Brain pericyte (primary cell): ENCODE measurements at regions not wholly inside any gene's neighbourhood (a gene's known extent, or its start where the extent isn't known, plus 50 kb on each side); places are given as distances from the start of the nearest gene placed in this dataset.

Experiments
- DNase-seq: peaks from one replicate; pipeline ENCODE4 v3.0.0-alpha.2; 2012; ENCODE audit warnings: low read depth, low spot score

DNA sequence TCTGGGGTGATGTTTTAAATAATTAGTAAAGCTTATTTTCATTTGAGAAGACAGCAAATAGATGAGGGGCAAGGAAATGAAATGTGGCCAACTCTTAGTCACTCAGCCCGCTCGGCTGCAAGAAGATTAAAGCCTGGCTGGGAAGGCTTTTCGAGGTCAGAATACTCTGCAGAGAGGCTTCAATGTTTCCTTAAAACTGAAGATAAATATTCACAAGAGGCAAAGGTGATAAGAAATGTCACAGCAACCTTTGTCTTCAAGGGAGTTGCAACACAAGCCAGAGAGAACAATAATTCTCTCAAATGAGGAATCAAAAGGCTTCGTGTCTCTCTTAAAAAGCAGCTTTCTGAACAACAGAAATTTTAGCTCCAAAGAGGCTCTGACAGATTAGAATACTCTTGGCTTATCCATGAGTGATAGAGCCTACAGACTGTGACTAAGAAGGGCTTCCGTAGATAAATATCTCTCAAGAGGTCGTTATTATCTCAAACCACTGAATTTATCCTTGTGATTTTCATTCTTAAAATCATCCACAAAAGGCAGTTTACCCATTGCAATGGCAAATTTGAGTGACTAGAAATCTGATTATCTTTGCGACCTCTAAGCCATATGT is 92.5 kb downstream of the KLF6 start:
- no peak for DNase-seq

DNA sequence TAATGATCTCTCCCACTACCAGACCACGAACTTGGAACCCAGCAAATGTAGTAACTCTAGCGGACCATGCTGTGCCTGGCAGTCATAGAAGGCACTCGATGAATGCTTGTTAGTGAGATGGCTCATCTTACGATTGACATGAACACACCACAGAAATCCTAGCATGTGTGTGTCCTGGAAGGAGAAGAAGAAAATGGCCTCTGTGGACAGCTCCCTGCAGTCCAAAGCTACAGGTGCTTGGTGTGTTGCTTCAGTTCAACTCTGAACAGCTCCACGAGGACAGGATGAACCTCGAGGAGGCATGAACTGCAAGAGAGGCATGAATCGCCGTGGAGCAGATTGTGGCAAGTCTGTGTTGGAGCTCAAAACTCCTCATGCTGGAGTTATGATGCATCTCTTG is 93.5 kb downstream of the KLF6 start:
- DNase-seq = no peak

DNA sequence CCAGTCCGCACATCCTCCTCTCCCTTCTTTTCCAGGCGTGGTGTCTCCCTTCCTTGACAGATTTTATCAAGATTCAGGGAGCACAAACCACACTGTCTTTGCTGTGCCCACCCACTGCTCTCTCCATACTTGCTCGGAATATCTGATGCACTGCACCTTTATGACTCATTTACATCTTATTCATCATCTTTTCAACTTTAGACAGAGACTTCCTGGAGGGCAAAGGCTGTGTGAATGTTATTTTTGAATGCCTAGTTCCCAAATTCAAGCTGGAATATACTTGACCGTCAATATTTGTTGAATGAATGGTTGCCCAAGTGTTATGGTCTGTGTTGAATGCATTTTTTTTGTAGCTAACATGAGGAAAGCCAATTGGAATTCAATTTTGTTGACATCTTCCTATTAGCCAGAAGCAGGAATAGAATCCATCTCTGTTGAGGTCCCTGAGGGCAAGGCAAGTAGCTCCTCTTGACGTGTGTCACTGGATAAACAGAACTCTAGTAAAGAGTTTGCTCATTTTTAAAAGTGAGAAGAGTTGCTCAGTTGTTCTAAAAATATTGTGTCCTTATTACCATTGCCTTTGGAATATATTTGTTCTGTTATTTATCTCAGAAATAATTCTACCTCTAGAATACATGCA is 95.0 kb downstream of the KLF6 start:
- DNase-seq = no peak

DNA sequence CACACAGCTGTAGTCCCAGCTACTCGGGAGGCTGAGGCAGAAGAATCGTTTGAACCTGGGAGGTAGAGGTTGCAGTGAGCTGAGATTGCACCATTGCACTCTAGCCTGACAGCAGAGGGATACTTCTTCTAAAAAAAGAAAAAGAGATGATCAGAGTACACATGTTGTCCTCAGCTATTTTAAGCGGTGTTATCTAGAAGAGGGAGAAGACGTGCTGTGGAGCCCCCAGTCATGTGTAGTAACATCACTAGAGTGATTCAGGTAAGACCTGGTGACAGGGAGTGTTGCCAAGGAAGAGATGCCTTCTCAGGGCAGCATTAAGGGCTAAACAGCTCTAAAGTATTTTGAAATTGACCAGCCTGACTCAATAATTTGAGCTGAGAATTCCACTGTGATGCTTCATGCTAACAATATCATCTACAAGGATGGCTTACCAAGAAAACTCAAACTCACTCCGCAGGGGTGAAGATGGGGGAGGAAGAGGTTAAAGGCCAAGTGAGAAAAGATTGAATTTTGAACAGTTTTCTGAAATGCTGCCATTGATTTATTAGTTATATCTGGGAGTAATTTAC is 97.4 kb downstream of the KLF6 start:
- no peak for DNase-seq

DNA sequence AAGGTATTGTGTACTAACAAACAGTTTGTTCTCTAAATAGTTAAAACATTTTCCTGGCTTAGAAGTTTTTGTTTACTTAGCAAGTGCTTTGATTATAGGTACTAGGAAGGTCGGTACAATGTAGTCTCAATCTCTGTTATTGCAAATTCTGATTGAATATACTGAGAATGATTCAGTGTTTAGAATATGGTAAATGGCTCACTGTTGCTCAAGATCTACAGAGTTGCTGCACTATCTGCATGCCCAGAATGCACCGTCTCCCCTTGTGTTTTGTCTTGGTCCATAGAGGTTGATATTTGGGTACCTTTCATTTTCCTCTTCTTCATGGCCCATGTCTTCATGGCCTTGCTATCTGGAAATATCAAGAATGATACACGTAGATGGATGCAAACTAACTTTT is 99.6 kb downstream of the KLF6 start:
- no peak for DNase-seq

DNA sequence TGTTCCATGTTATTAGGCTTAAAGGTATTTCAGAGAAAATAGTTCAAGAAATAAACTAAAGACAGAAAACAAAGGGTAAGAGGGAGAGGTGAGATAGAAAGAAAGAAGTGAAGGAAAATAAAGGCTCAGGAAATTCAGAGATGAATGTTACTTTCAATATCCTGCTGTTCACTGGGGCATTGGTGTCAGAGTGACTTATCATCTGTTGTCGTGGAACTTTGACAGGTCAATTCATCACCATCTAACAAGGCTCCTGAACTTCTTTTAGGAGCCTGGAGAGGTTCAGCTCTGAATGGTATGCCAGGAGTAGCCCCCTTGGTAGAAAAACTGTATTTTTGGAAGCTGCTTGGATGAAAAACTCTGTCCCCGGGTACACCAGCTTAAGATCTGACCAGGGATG is 100.1 kb downstream of the KLF6 start:
- no peak for DNase-seq

DNA sequence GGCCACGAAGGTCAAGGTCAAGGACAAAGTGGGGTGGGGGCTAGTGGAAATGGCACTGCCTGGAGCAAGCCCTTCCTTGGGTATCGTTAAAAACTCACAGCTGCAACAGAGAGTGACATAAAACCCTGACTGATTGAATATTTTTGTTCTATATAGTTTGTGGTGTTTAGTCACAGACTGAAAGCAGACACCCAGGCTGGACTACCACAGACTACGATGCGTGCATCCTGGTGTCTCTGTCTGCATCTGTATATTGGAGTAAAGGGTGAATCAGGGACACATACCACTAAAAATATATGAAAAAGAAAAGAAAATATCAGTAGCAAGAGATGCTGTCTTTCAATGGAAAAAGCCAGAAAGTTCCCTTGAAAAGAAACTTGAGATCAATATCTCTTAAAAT is 101.4 kb downstream of the KLF6 start:
- DNase-seq = no peak

DNA sequence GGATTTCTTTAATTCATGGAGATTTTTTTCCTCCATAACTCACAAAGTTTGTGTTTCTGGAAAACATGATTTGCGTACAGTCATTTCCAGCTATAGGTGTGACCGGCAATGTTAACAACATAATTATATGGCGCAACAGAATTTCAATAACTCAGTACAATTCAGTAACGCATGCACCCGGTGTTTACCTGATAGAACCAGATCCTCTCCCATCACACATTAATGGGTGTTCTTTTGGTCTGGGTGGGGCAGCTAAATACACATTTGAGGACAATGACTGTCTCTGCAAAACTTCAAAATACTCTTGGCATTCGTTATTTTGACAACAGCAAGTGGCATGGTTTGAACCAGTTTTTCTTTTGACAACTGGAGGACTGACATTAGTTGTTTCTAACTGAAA is 102.3 kb downstream of the KLF6 start:
- DNase-seq = no peak

DNA sequence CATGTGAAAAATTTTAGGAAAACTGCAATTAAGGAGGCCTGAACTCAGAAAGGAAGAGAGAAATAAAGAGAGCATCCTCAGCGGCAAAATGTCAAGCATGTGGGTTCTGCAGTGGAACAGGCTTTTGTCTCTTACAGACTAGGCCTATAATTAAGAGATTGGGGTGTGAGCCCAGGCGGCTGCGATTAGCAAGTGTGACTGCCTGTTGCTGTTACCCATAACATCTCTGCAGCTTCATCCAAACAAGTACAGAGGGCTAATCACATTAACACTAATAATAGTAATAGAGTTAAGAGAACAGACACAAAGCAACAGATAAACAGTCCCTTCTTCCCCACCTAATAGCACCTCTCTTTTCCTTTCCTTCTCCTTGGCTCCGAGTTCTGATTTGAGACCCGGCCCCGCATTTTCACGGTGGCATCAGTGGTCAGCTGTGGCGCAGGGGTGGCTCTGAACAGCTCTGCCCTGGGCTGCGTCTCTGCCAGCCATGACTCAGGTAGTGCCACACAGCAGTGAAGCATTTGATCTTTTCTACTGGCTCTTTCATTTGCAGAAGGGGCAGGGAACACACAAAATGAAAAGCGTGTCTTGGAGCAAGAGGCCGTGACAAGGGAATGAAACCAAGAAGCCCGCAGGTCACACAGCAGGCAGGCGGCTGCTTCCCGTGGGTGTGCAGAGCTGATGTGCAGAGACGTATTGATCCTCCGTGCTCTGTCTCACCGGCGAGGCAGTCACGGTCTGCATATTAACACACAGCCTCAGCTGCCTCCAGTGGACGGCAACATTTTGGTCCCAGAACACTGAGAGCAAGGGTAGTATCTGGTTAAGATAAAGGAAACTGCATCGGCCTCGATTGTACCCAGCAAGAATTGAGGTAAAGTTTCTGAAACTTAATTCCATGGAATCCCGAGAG is 103.1 kb downstream of the KLF6 start:
- DNase-seq = no peak

DNA sequence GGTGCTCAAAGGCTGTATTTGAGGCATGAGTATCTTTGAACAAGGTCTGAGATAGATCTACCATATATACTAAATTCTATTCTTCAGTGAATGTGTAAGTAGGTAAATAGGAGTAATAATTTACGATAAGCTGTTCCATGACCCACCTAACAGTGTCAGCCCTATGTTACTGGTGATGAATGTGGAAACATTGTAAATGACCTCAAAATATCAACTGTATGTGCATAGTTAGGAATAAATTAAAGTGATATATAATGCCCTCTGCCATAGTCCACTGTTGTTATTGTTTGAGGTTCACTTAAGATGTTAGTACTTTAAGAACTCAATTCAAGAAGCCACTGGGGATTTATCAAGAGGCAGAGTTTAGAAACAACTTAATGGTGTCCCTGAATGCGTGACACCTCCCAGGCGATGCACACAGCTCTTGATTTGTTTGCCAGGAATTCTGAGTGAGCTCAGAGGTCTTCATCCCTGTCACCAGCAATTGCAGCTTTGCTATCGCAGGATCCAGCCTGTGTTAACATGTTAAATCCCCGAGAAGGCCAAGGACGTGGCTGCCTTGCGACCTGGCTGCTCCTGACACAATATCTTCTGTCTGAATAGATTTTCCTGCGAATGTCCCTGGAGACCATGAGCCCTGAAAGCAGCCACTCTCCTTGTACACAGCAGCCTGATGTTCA is 104.9 kb downstream of the KLF6 start:
- DNase-seq = no peak

DNA sequence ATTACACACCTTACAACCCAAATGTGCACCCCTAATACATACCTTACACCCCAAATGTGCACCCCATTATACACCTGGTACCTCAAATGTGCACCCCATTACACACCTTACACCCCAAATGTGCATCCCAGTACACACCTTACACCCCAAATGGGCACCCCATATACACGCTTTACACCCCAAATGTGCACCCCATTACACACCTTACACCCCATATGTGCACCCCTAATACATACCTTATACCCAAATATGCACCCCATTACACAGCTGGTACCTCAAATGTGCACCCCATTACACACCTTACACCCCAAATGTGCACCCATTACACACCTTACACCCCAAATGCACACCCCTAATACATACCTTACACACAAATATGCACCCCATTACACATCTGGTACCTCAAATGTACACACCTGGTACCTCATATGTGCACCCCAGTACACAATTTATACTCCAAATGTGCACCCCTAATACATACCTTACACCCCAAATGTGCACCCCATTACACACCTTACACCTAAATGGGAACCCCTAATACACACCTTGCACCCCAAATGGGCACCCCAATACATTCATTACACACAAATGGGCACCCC is 106.3 kb downstream of the KLF6 start:
- DNase-seq = no peak

DNA sequence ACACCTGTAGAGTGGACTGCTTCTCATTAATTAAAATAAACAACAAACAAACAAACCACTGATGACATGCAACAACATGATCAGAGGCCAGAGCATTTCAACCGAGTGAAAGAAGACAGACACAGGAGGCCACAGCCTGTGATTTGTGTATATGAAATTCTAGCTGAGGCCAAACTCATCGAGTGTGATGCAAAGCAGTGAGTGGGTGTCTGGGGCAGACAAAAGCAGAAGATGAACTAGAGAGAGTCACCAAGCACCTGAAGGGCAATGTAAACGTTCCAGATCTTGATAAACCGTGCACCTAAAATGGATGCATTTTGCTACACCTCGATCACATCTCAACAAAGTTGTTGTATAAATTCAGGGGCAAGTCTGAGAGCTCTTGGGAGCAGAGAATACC is 108.4 kb downstream of the KLF6 start:
- DNase-seq = no peak

DNA sequence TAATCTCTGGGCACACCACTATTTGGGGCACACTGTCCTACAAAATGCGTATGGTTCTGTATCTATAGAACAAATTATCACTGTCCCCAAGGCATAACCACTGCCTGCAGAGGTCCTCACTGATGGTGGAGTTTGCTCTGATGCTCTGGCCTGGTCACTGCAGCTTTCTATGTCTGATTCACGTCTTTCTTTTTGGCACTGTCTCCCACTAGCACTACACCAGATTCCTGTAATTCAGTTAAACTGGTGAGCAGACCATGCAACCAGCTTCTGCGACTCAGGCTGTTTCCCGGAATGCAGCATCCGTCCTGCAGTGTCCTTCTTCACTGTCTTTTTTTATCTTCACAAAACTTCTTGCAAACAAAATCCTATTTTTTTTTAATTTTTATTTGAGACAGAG is 112.8 kb downstream of the KLF6 start:
- DNase-seq = no peak

DNA sequence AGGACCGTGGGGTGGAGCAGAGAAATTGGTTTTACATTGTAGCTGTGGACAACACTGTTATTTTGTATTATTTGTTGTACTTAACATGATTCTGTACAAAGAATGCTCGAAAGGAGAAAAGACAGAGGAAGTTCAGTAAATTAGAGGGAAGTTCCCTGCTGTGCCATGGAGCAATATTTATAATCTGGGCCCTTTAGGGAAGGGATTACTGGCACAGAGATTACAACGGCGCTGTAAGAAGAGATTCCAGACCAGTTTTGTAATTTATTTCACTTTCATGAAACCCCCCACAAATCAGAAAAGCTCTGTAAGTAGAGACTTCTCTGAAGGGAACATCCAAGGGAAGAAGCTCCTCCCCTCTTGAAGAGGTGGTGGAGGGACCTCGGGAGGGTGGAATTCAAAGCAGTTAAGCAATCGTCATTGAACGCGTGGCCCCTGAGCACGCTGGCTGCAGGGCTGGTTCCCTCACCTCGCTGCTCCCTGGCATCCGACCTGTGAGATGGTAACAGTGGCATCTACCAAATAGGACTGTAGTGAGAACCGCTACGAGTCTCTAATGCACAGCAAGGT is 113.5 kb downstream of the KLF6 start:
- DNase-seq = no peak

DNA sequence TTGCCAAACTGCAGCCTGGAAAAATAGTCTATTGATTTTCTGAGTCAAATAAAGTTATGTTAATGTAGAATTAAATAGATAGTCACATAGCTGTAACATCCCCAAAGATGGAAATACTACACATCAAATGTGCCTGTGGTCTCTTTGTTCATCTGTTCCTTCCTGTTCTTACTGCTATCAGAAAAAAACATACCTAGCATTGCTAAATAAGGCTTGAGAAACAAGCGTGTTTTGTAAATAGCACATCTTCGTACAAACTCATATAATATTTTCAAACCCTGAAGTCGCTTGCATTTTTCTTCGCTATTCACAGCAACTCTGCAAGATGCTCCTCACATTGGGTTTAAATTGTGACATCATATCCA is 116.1 kb downstream of the KLF6 start:
- no peak for DNase-seq

DNA sequence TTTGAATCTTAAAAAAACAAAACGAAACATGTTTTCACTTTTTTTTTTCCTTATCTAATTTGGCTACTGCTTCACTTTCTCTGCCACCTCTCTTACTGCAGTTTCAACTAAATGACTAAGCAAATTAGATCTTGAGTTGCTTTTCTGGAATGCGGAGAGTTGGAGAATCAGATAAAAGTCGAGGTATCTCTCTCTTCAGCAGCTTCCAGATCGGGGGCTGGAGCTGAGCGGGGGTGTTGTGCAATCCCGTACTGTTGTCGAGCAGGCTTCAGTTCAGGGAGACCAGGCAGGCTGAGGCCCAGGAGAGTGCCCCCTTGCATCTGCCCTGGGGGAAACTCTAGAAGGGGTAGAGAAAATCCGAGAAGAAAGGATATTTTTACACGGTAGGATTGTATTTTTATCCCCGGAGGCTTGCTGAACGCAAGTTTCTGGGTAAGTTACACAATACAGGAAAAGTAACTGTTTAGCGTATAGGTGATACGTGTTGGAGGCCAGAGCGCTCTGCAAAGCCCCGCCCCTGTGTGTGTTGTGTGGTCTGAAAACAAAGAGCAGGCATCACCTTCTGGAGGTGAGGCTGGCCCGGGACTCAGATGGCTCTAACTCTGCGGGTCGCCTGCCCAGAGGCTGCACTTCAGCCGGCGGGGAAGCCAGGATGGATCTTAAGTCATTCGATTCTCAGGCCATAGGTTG is 116.6 kb downstream of the KLF6 start:
- no peak for DNase-seq

DNA sequence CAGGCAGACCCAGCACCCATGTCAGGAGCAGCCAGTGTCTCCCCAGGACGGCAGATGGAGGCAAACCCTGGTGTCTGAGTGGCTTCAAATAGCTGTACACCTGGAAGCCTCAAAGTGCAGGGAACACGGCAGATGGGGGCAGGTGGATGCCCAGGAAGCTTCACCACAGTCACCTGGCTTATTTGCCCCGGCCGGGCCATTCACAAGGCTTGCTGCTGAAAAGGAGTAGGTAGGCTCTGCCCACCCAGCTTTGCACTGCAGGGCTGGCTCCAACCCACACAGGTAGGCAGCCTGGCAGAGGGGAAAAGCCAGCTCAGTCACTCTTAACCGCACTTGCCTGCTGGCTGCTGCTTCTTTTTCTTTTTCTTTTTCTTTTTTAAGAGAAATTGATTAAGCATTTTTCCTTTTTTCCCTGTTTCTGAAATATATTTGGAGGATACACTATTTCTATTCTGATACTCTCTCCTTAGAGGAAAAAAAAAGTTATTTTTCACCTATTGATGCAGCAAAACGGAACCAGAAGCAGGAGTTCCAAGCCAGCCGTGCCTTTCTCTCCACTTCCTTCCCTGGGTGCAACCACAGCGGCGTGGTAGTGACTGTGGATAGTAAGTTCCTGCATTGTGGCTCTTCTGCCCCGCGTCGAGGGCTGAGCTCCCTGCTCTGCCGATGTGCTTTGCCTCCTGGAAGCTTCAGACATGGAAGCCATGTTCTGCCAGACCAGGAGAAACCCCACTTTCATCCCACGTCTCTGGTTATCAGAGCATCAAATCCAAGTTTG is 118.3 kb downstream of the KLF6 start:
- no peak for DNase-seq

DNA sequence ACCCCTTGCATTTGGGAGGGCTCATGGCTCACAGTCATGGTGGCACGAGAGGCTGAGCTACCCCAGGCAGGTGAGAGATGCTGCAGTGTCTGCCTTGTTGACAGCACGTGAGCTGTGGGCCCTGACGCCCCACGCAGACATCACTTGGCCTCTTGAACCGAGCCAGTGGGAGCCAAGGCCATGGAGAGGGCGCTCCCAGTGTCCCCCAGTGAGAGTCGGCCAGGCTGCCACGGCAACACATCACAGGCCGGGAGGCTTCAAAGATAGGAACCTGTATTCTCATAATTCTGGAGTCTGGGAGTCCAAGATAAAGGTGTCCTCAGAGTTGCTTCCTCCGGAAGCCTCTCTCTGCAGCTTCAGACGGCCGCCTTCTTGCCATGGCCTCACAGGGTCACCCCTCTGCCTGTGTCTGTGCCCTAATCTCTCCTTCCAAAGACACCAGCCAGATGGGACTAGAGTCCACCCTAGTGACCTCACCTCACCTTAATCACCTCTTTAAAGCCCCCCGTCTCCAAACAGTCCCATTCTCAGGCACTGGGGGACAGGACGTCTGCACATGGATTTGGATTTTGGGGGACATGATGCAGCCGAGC is 119.6 kb downstream of the KLF6 start:
- DNase-seq = no peak

DNA sequence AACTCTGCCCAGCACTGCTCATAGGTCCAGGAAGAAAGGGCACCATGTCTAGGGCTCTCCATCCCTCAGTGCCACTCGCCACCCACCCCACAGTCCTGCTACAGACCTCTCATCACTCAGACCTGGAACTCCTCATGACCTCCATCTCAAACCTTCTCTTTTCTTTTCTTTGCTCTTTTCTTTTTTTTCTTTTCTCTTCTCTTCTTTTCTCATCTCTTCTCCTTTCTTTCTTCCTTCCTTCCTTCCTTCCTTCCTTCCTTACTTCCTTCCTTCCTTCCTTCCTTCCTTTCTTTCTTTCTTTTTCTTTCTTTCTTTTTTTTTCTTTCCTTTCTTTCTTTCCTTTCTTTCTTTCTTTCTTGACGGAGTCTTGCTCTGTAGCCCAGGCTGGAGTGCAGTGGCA is 122.2 kb downstream of the KLF6 start:
- no peak for DNase-seq

DNA sequence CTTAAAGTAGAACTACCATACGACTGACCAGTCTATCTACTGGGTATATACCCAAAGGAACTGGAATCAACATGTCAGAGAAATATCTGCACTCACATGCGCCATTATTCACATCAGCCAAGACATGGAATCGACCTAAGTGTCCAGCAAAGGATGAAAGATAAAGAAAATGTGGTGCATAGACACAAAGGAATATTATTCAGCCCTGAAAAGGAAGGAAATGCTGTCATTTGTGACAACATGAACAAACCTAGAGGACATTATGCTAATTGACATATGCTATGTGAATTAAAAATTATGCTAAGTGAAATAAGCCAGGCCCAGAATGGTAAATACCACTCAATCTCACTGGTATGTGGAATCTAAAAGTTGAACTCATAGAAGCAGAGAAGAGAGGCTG is 123.7 kb downstream of the KLF6 start:
- DNase-seq = no peak
